ENCODE measurements at regions not wholly inside any gene's neighbourhood (a gene's known extent, or its start where the extent isn't known, plus 50 kb on each side); places are given as distances from the start of the nearest gene placed in this dataset.

- H3K23me2 ChIP-seq (ENCODE audit: insufficient read length, low read depth, low read length, poor library complexity, severe bottlenecking), result no peaks in the 10 kb centered on the region
- no peak overlapping the region for H3K18ac ChIP-seq (ENCODE audit: insufficient read length, low read depth, low read length)
- no peak overlapping the region for H3K4ac ChIP-seq (ENCODE audit: low read depth, low read length)
- no CpG with 5 or more reads among the region's 2 CpGs for WGBS (ENCODE audit: extremely low coverage, insufficient read length, low lambda C conversion rate)
- no peaks in the 10 kb centered on the region for H3K27me3 ChIP-seq (ENCODE audit: insufficient read depth, low read length)
- no peak overlapping the region for H3K4me2 ChIP-seq (ENCODE audit: insufficient read depth, insufficient read length, low read length)
- DNase-seq, result no peak
- no peak overlapping the region for H3K9ac ChIP-seq (ENCODE audit: extremely low read depth, insufficient read length, low read length)
- H3K4me1 ChIP-seq (ENCODE audit: insufficient read depth, low read length), result peaks cover 6% of the 10 kb centered on the region; the same call in 1 of the 2 replicates
- Mint-ChIP-seq H3K4me3 (no peak overlapping the region), H3K27me3 (ENCODE audit: low read depth) (no peaks in the 10 kb centered on the region; the same call in 1 of the 2 replicates), H3K36me3 (ENCODE audit: insufficient read depth in 1 of 3, low read depth in 3 of 3) (peaks cover 3 to 23% (median 10%) of the 10 kb centered on the region in 3 experiments), H3K4me1 (peaks cover 12 to 17% of the 10 kb centered on the region in 2 experiments), H3K27ac (no peak overlapping the region), H3K9me3 (peaks cover 23 to 25% of the 10 kb centered on the region in 2 experiments)
- H2BK15ac ChIP-seq (ENCODE audit: low read depth, low read length), result no peak overlapping the region
- H4K20me1 ChIP-seq (ENCODE audit: control insufficient read depth, insufficient read depth, insufficient read length), result no peaks in the 10 kb centered on the region
- H3K79me2 ChIP-seq (ENCODE audit: insufficient read depth, low read length), result no peaks in the 10 kb centered on the region
- no peak overlapping the region for H3K56ac ChIP-seq (ENCODE audit: insufficient read length, low read depth, low read length)
- no peak overlapping the region for H4K91ac ChIP-seq (ENCODE audit: insufficient read length, low read depth, low read length)
- no peak overlapping the region for H2BK5ac ChIP-seq (ENCODE audit: insufficient read length, low read length)
- H2BK12ac ChIP-seq (ENCODE audit: insufficient read length, low read depth, low read length), result no peak overlapping the region
- H2BK120ac ChIP-seq (ENCODE audit: low read depth, low read length, poor library complexity, severe bottlenecking), result no peak overlapping the region
- TF ChIP-seq CTCF (conservative IDR thresholded peaks at IDR 0.05), result no peak
- no peak overlapping the region for H4K8ac ChIP-seq (replicated peaks; ENCODE audit: insufficient read length, low read depth, low read length)
- no peak overlapping the region for H3K14ac ChIP-seq (ENCODE audit: insufficient read depth, low read length)
- H3K9me3 ChIP-seq (ENCODE audit: control insufficient read depth, low read depth, low read length), result no peaks in the 10 kb centered on the region
- no peaks in the 10 kb centered on the region for H3K79me1 ChIP-seq (ENCODE audit: insufficient read depth, low read depth, low read length, poor library complexity, severe bottlenecking)
- no peak overlapping the region for H4K5ac ChIP-seq (ENCODE audit: insufficient read length, low read depth, low read length)
- H3K27ac ChIP-seq (ENCODE audit: insufficient read length, low read depth, low read length), result no peak overlapping the region
- H3K23ac ChIP-seq (ENCODE audit: insufficient read length, low read depth, low read length), result no peak overlapping the region
- no peak overlapping the region for H3T11ph ChIP-seq (ENCODE audit: low read length)
- no peak overlapping the region for H2AK5ac ChIP-seq (ENCODE audit: insufficient read length, low read length)
- no peak overlapping the region for H2BK20ac ChIP-seq (ENCODE audit: low read depth, low read length, poor library complexity, severe bottlenecking)
- no peak overlapping the region for H2AFZ ChIP-seq (ENCODE audit: low read length)
These were observed 90.2 kb upstream of the RESF1 start for GRCh38 chr12:31868965-31869364.
